Stimulated activated CD4-positive, alpha-beta T cell treated with anti-CD3 and anti-CD28 coated beads, Interleukin-1b, Interleukin-23, amount 100 ng/mL, for 4 hours (primary cell): ENCODE measurements at regions not wholly inside any gene's neighbourhood (a gene's known extent, or its start where the extent isn't known, plus 50 kb on each side); places are given as distances from the start of the nearest gene placed in this dataset.
"Not testable (repeated sequence)": the region's sequence is repeated elsewhere in the genome, so short reads cannot be mapped to it uniquely, and the experiment has no call there.

ENCODE experiments used
- DNase-seq, 2 donors: peaks; one replicate each; pipeline ENCODE4 v3.0.0-alpha.2; 2020; ENCODE audit warnings: low read depth in 2 of 2

- DNase-seq = no peak
These were observed 51.2 kb upstream of the GPR31 start for GRCh38 chr6:167208819-167209576.

- no peak for DNase-seq
These were observed 51.8 kb upstream of the GPR31 start for GRCh38 chr6:167209577-167209975.

- no peak for DNase-seq
These were observed 52.9 kb upstream of the GPR31 start for GRCh38 chr6:167210375-167211294.

- DNase-seq = no peak
These were observed 53.5 kb upstream of the GPR31 start for GRCh38 chr6:167211295-167211648.

- DNase-seq = no peak
These were observed 54.3 kb upstream of the GPR31 start for GRCh38 chr6:167211881-167212712.

GRCh38 chr6:167212713-167213005 lies 54.9 kb upstream of the GPR31 start:
- no peak for DNase-seq

- DNase-seq = no peak
These were observed 56.4 kb upstream of the GPR31 start for GRCh38 chr6:167214206-167214605.

GRCh38 chr6:167215429-167216250 lies 57.9 kb upstream of the GPR31 start:
- DNase-seq = not testable (repeated sequence)

GRCh38 chr6:167216390-167217050 lies 58.7 kb upstream of the GPR31 start:
- DNase-seq = not testable (repeated sequence)

GRCh38 chr6:167217073-167217472 lies 59.3 kb upstream of the GPR31 start:
- not testable (repeated sequence) for DNase-seq

GRCh38 chr6:167217951-167218759 lies 60.4 kb upstream of the GPR31 start:
- DNase-seq = peak in 1 of 2 donors; percentile 18

- DNase-seq = not testable (repeated sequence)
These were observed 61.3 kb upstream of the GPR31 start for GRCh38 chr6:167219079-167219478.

GRCh38 chr6:167219967-167220512 lies 62.3 kb upstream of the GPR31 start:
- no peak for DNase-seq

GRCh38 chr6:167221400-167222201 lies 63.8 kb upstream of the GPR31 start:
- no peak for DNase-seq

GRCh38 chr6:167225566-167226382 lies 65.3 kb upstream of the UNC93A start:
- not testable (repeated sequence) for DNase-seq

GRCh38 chr6:167226383-167226685 lies 64.8 kb upstream of the UNC93A start:
- no peak for DNase-seq

- no peak for DNase-seq
These were observed 64.3 kb upstream of the UNC93A start for GRCh38 chr6:167226791-167227190.

- no peak for DNase-seq
These were observed 63.1 kb upstream of the UNC93A start for GRCh38 chr6:167227984-167228383.
